Inferior parietal cortex (tissue), 1 donor: ENCODE measurements at regions not wholly inside any gene's neighbourhood (a gene's known extent, or its start where the extent isn't known, plus 50 kb on each side); places are given as distances from the start of the nearest gene placed in this dataset.
"Not testable (repeated sequence)": the region's sequence is repeated elsewhere in the genome, so short reads cannot be mapped to it uniquely, and the experiment has no call there.

Experiments used
- DNase-seq: peaks from one replicate; pipeline ENCODE4 v3.0.0-alpha.2; 2016; ENCODE audit errors: extremely low spot score

- no peak for DNase-seq
Observed at GRCh38 chr2:5616019-5616418, 76.2 kb upstream of the SOX11 start.

GRCh38 chr2:5617358-5617757 lies 74.8 kb upstream of the SOX11 start:
- DNase-seq = no peak

GRCh38 chr2:5617796-5618195 lies 74.4 kb upstream of the SOX11 start:
- no peak for DNase-seq

GRCh38 chr2:5618271-5618670 lies 73.9 kb upstream of the SOX11 start:
- peak; percentile 17 for DNase-seq

GRCh38 chr2:5625556-5626065 lies 66.6 kb upstream of the SOX11 start:
- DNase-seq = not testable (repeated sequence)

GRCh38 chr2:5628484-5628883 lies 63.7 kb upstream of the SOX11 start:
- DNase-seq = not testable (repeated sequence)

- not testable (repeated sequence) for DNase-seq
Observed at GRCh38 chr2:5629510-5629909, 62.7 kb upstream of the SOX11 start.

- not testable (repeated sequence) for DNase-seq
Observed at GRCh38 chr2:5637051-5637450, 55.1 kb upstream of the SOX11 start.
